HEK293 (cell line): ENCODE measurements at regions not wholly inside any gene's neighbourhood (a gene's known extent, or its start where the extent isn't known, plus 50 kb on each side); places are given as distances from the start of the nearest gene placed in this dataset.

ENCODE experiments used
- CTCF ChIA-PET: fragments of 350-600 bp; formaldehyde crosslinking; extraction: SDS; loops from one replicate; lab custom pipeline; 2021; ENCODE audit warnings: antibody characterized with exemption; lab: Yijun Ruan, JAX
- POLR2A ChIA-PET: fragments of 300-600 bp; formaldehyde crosslinking; extraction: SDS; loops from one replicate; lab custom pipeline; 2020; ENCODE audit warnings: antibody characterized with exemption, inconsistent platforms; lab: Yijun Ruan, JAX
- H3K27ac ChIP-seq: fragments of 200-500 bp; sonication (Bioruptor generic); 2 replicates; pipeline ENCODE4 v1.5.1; 2014; ENCODE audit warnings: low read depth, low read length, control low read depth, inconsistent platforms; ENCODE audit errors: extremely low read depth
- H3K36me3 ChIP-seq, 2 experiments: fragments of 200-500 bp in 1 of 2; sonication (Bioruptor generic) in 1 of 2; 1 replicate in 1 of 2; 2 replicates in 1 of 2; pipeline ENCODE4 v1.5.1; 2014 to 2017; ENCODE audit warnings: inconsistent platforms in 2 of 2, low read length in 2 of 2; ENCODE audit not compliant: control insufficient read depth in 2 of 2, insufficient read depth in 1 of 2
- H3K4me1 ChIP-seq: fragments of 200-500 bp; sonication (Bioruptor generic); 2 replicates; pipeline ENCODE4 v1.5.1; 2014; ENCODE audit warnings: mild to moderate bottlenecking, low read length, inconsistent platforms; ENCODE audit not compliant: control insufficient read depth, insufficient read depth
- H3K4me3 ChIP-seq: 2 replicates; pipeline ENCODE4 v1.5.1; 2011; ENCODE audit warnings: low read depth, mild to moderate bottlenecking, control low read depth, low read length, moderate library complexity
- H3K9me3 ChIP-seq: fragments of 200-500 bp; sonication (Bioruptor generic); 2 replicates; pipeline ENCODE4 v1.5.1; 2014; ENCODE audit warnings: low read depth, low read length, inconsistent platforms; ENCODE audit not compliant: control insufficient read depth, insufficient read depth
- HOXC10 ChIP-seq: sonication (generic); formaldehyde crosslinking; IDR thresholded peaks from 2 replicates; pipeline ENCODE4 v1.8.1; 2023; ENCODE audit warnings: mild to moderate bottlenecking, missing genetic modification reagents
- IKZF3 ChIP-seq: fragments of 450-650 bp; IDR thresholded peaks from 2 replicates; pipeline ENCODE4 v1.5.0; 2018; ENCODE audit warnings: missing biosample characterization, mild to moderate bottlenecking, missing genetic modification characterization, moderate library complexity
- KLF10 ChIP-seq: fragments of 450-650 bp; IDR thresholded peaks from 2 replicates; pipeline ENCODE4 v1.5.1; 2018; ENCODE audit warnings: missing biosample characterization, mild to moderate bottlenecking, missing genetic modification characterization
- KLF16 ChIP-seq: fragments of 450-650 bp; formaldehyde crosslinking; IDR thresholded peaks from 2 replicates; pipeline ENCODE4 v1.5.1; 2017; ENCODE audit warnings: missing biosample characterization, missing genetic modification characterization
- KLF7 ChIP-seq: fragments of 450-650 bp; formaldehyde crosslinking; IDR thresholded peaks from 2 replicates; pipeline ENCODE4 v1.5.1; 2016; ENCODE audit warnings: missing biosample characterization, missing genetic modification characterization, borderline replicate concordance
- MYNN ChIP-seq: fragments of 450-650 bp; formaldehyde crosslinking; IDR thresholded peaks from 2 replicates; pipeline ENCODE4 v1.5.1; 2016; ENCODE audit warnings: missing biosample characterization, missing genetic modification characterization, borderline replicate concordance
- MZF1 ChIP-seq: fragments of 450-650 bp; formaldehyde crosslinking; IDR thresholded peaks from 2 replicates; pipeline ENCODE4 v1.5.1; 2017; ENCODE audit warnings: missing biosample characterization, missing genetic modification characterization, borderline replicate concordance
- SALL2 ChIP-seq: fragments of 450-650 bp; formaldehyde crosslinking; IDR thresholded peaks from 2 replicates; pipeline ENCODE4 v1.5.0; 2017; ENCODE audit warnings: missing biosample characterization, mild to moderate bottlenecking, missing genetic modification characterization, borderline replicate concordance
- ZIC2 ChIP-seq: fragments of 450-650 bp; formaldehyde crosslinking; IDR thresholded peaks from 2 replicates; pipeline ENCODE4 v1.5.1; 2016; ENCODE audit warnings: missing biosample characterization, missing genetic modification characterization
- ZNF138 ChIP-seq: fragments of 450-650 bp; formaldehyde crosslinking; IDR thresholded peaks from 2 replicates; pipeline ENCODE4 v1.5.1; 2016; ENCODE audit warnings: missing biosample characterization, missing genetic modification characterization, borderline replicate concordance
- ZNF214 ChIP-seq: fragments of 450-650 bp; formaldehyde crosslinking; IDR thresholded peaks from 2 replicates; pipeline ENCODE4 v1.5.1; 2017; ENCODE audit warnings: missing biosample characterization, mild to moderate bottlenecking, missing genetic modification characterization, borderline replicate concordance
- ZNF292 ChIP-seq: fragments of 450-650 bp; formaldehyde crosslinking; IDR thresholded peaks from 2 replicates; pipeline ENCODE4 v1.5.1; 2016; ENCODE audit warnings: low read depth, missing biosample characterization, missing genetic modification characterization, borderline replicate concordance
- ZNF335 ChIP-seq: fragments of 450-650 bp; formaldehyde crosslinking; conservative IDR thresholded peaks from 2 replicates; pipeline ENCODE4 v1.5.1; 2016; ENCODE audit warnings: missing biosample characterization, missing genetic modification characterization
- ZNF341 ChIP-seq: fragments of 450-650 bp; formaldehyde crosslinking; IDR thresholded peaks from 2 replicates; pipeline ENCODE4; 2016; ENCODE audit warnings: low read depth, missing biosample characterization, missing genetic modification characterization
- ZNF354C ChIP-seq: fragments of 450-650 bp; formaldehyde crosslinking; IDR thresholded peaks from 2 replicates; pipeline ENCODE4 v1.5.1; 2016; ENCODE audit warnings: missing biosample characterization, missing genetic modification characterization, low read depth, borderline replicate concordance
- ZNF366 ChIP-seq: fragments of 450-650 bp; formaldehyde crosslinking; conservative IDR thresholded peaks from 2 replicates; pipeline ENCODE4 v1.5.1; 2016; ENCODE audit warnings: missing biosample characterization, missing genetic modification characterization
- ZNF426 ChIP-seq: fragments of 450-650 bp; formaldehyde crosslinking; IDR thresholded peaks from 2 replicates; pipeline ENCODE4 v1.5.1; 2017; ENCODE audit warnings: missing biosample characterization, missing genetic modification characterization, mild to moderate bottlenecking, inconsistent platforms, moderate library complexity
- ZNF549 ChIP-seq: fragments of 450-650 bp; IDR thresholded peaks from 2 replicates; pipeline ENCODE4 v1.5.1; 2018; ENCODE audit warnings: missing biosample characterization, missing genetic modification characterization, mild to moderate bottlenecking, inconsistent platforms, moderate library complexity
- ZNF624 ChIP-seq: fragments of 450-650 bp; formaldehyde crosslinking; IDR thresholded peaks from 2 replicates; pipeline ENCODE4 v1.5.1; 2017; ENCODE audit warnings: missing biosample characterization, missing genetic modification characterization
- ZNF626 ChIP-seq: fragments of 450-650 bp; sonication (Bioruptor Pico); formaldehyde crosslinking; IDR thresholded peaks from 2 replicates; pipeline ENCODE4 v1.5.1; 2018; ENCODE audit warnings: missing biosample characterization, missing genetic modification characterization, inconsistent platforms
- ZNF654 ChIP-seq: fragments of 450-650 bp; formaldehyde crosslinking; IDR thresholded peaks from 2 replicates; pipeline ENCODE4 v1.5.1; 2016; ENCODE audit warnings: low read depth, missing biosample characterization, missing genetic modification characterization
- ZNF660 ChIP-seq: fragments of 450-650 bp; IDR thresholded peaks from 2 replicates; pipeline ENCODE4 v1.5.1; 2018; ENCODE audit warnings: missing biosample characterization, mild to moderate bottlenecking, missing genetic modification characterization
- ZNF776 ChIP-seq: fragments of 450-650 bp; formaldehyde crosslinking; IDR thresholded peaks from 2 replicates; pipeline ENCODE4 v1.5.0; 2017; ENCODE audit warnings: missing biosample characterization, missing genetic modification characterization, borderline replicate concordance
- ZNF830 ChIP-seq: fragments of 450-650 bp; IDR thresholded peaks from 2 replicates; pipeline ENCODE4 v1.5.0; 2018; ENCODE audit warnings: missing biosample characterization, missing genetic modification characterization, low read depth, mild to moderate bottlenecking, moderate library complexity
- ZNF843 ChIP-seq: fragments of 450-650 bp; formaldehyde crosslinking; IDR thresholded peaks from 2 replicates; pipeline ENCODE4 v1.5.1; 2016; ENCODE audit warnings: missing biosample characterization, missing genetic modification characterization
- TF ChIP-seq, protein P1 (sequence below): fragments of 450-650 bp; formaldehyde crosslinking; IDR thresholded peaks from 2 replicates; pipeline ENCODE4 v1.5.1; 2017; ENCODE audit warnings: missing biosample characterization, missing genetic modification characterization
- TF ChIP-seq, protein P2 (sequence below): fragments of 450-650 bp; formaldehyde crosslinking; IDR thresholded peaks from 2 replicates; pipeline ENCODE4 v1.5.1; 2016; ENCODE audit warnings: missing biosample characterization, missing genetic modification characterization, low read depth
- TF ChIP-seq, protein P3 (sequence below): fragments of 450-650 bp; formaldehyde crosslinking; IDR thresholded peaks from 2 replicates; pipeline ENCODE4 v1.5.1; 2016; ENCODE audit warnings: missing biosample characterization, missing genetic modification characterization

DNA sequence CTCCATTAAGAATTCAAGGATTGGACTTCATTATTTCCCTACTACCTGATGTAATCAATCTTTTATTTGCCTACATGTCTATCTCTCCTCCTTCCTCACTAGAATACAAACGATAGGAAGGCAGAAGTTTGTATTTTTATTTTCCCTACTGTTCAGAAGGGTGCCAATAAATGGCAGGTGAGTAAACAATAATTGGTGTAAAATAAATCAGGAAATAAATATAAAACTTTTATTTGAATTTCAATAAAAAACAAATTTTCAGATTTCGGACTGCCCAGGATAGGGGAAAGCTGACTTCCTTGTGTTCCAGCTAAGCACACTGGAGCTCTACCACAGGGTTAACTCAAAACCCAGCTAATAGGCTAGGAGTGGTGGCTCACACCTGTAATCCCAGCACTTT, 636.3 kb upstream of the BCHE start:
- ChIA-PET POLR2A (no interaction called here), CTCF (no interaction called here)
- TF ChIP-seq ZNF354C (tag by site-specific recombination) (no peak), KLF7 (no peak), ZNF549 (tag by site-specific recombination) (no peak), MYNN (tag by site-specific recombination) (no peak), ZNF341 (tag by site-specific recombination) (no peak), MZF1 (tag by site-specific recombination) (no peak), SALL2 (tag by site-specific recombination) (no peak), KLF10 (tag by site-specific recombination) (no peak), ZNF335 (tag by site-specific recombination) (no peak), ZNF830 (tag by site-specific recombination) (no peak), KLF16 (tag by site-specific recombination) (no peak), ZNF426 (tag by site-specific recombination) (no peak), ZNF626 (tag by site-specific recombination) (no peak), ZNF660 (tag by site-specific recombination) (no peak), IKZF3 (tag by site-specific recombination) (no peak)
- TF ChIP-seq, protein P1, sequence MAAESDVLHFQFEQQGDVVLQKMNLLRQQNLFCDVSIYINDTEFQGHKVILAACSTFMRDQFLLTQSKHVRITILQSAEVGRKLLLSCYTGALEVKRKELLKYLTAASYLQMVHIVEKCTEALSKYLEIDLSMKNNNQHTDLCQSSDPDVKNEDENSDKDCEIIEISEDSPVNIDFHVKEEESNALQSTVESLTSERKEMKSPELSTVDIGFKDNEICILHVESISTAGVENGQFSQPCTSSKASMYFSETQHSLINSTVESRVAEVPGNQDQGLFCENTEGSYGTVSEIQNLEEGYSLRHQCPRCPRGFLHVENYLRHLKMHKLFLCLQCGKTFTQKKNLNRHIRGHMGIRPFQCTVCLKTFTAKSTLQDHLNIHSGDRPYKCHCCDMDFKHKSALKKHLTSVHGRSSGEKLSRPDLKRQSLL: no peak
- Histone ChIP-seq H3K36me3 (no peaks in the 10 kb centered on the region), H3K4me3 (no peak overlapping the region), H3K9me3 (no peaks in the 10 kb centered on the region), H3K4me1 (no peaks in the 10 kb centered on the region), H3K27ac (no peak overlapping the region)

DNA sequence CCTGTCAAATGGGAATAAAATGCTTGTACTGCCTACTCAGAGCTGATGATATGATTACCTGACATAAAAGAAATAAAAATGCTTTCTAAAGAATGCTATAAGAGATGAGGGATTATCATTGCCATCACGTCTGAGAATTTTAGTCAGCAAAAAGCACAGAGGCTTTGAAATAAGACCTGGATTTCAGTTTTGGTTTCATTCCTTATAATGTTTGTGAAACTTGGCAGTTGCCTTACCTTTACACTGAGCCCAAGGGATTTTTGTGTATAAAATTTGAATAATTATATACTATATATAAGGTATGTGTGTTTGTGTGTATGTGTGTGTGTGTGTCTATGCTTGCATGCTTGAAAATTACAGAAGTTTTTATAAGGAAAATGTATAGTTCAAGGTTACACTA, 634.8 kb upstream of the BCHE start:
- TF ChIP-seq HOXC10 (CRISPR knock-in tag): no peak
- TF ChIP-seq ZNF366 (tag by site-specific recombination): no peak
- no peaks in the 10 kb centered on the region for H3K36me3 ChIP-seq
- no peak overlapping the region for H3K27ac ChIP-seq
- H3K9me3 ChIP-seq: no peaks in the 10 kb centered on the region
- ChIA-PET POLR2A (no interaction called here), CTCF (no interaction called here)
- H3K4me1 ChIP-seq: no peaks in the 10 kb centered on the region
- H3K4me3 ChIP-seq: no peak overlapping the region

DNA sequence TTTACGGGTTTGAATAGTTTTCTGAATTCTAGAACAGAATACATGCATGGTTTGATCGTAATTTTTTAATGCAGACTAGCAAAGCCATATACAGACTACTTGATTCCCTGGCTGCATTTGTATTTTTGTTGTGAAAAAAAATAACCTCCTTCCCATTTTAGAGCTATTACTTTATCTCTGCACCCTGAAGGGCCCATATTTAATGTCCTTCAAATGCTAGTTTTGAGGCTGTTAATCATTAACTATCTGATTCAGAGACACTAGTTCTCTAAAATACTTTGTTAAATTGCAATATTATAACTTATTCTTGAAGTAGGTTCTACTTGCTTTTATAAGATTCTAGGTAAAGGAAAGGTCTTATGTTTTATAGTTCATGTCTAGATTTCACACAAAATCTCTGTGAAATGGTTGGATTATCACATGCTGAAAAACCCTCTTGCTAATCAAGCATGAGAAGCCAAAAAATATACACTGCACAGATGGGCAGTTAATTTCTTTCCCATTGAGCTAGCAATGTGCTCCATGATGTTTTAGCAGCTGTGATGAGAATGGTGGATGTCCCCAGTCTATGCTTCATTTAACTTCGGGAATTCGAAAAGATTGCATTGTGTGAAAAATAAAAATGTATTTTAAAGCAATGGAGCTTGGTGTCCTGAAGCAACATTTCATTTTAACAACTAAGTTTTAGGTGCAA, 634.0 kb upstream of the BCHE start:
- no peaks in the 10 kb centered on the region for H3K36me3 ChIP-seq
- no peak overlapping the region for H3K27ac ChIP-seq
- no peaks in the 10 kb centered on the region for H3K4me1 ChIP-seq
- H3K9me3 ChIP-seq: no peaks in the 10 kb centered on the region
- ChIA-PET POLR2A (no interaction called here), CTCF (no interaction called here)
- no peak overlapping the region for H3K4me3 ChIP-seq
- no peak for TF ChIP-seq ZNF138
- no peak for TF ChIP-seq ZNF843 (tag by site-specific recombination)
- no peak for TF ChIP-seq ZNF654
- TF ChIP-seq ZNF624 (tag by site-specific recombination): no peak
- no peak for TF ChIP-seq ZNF776 (tag by site-specific recombination)
- TF ChIP-seq ZNF292 (tag by site-specific recombination): no peak
- TF ChIP-seq, protein P2, sequence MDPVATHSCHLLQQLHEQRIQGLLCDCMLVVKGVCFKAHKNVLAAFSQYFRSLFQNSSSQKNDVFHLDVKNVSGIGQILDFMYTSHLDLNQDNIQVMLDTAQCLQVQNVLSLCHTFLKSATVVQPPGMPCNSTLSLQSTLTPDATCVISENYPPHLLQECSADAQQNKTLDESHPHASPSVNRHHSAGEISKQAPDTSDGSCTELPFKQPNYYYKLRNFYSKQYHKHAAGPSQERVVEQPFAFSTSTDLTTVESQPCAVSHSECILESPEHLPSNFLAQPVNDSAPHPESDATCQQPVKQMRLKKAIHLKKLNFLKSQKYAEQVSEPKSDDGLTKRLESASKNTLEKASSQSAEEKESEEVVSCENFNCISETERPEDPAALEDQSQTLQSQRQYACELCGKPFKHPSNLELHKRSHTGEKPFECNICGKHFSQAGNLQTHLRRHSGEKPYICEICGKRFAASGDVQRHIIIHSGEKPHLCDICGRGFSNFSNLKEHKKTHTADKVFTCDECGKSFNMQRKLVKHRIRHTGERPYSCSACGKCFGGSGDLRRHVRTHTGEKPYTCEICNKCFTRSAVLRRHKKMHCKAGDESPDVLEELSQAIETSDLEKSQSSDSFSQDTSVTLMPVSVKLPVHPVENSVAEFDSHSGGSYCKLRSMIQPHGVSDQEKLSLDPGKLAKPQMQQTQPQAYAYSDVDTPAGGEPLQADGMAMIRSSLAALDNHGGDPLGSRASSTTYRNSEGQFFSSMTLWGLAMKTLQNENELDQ (tag by site-specific recombination): no peak
- no peak for TF ChIP-seq KLF16 (tag by site-specific recombination)
- TF ChIP-seq, protein P3, sequence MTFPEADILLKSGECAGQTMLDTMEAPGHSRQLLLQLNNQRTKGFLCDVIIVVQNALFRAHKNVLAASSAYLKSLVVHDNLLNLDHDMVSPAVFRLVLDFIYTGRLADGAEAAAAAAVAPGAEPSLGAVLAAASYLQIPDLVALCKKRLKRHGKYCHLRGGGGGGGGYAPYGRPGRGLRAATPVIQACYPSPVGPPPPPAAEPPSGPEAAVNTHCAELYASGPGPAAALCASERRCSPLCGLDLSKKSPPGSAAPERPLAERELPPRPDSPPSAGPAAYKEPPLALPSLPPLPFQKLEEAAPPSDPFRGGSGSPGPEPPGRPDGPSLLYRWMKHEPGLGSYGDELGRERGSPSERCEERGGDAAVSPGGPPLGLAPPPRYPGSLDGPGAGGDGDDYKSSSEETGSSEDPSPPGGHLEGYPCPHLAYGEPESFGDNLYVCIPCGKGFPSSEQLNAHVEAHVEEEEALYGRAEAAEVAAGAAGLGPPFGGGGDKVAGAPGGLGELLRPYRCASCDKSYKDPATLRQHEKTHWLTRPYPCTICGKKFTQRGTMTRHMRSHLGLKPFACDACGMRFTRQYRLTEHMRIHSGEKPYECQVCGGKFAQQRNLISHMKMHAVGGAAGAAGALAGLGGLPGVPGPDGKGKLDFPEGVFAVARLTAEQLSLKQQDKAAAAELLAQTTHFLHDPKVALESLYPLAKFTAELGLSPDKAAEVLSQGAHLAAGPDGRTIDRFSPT (tag by site-specific recombination): no peak
- TF ChIP-seq ZIC2 (tag by site-specific recombination): no peak
- no peak for TF ChIP-seq ZNF214 (tag by site-specific recombination)
